ENCODE measurements at regions not wholly inside any gene's neighbourhood (a gene's known extent, or its start where the extent isn't known, plus 50 kb on each side); places are given as distances from the start of the nearest gene placed in this dataset.

- Histone ChIP-seq H3K9ac (ENCODE audit: low read depth, low read length) (no peak overlapping the region), H3K36me3 (ENCODE audit: insufficient read depth, low read length) (no peaks in the 10 kb centered on the region), H3K4me1 (ENCODE audit: insufficient read depth, low read length) (peaks cover 52% of the 10 kb centered on the region), H3K9me3 (ENCODE audit: control insufficient read depth, insufficient read depth, low read length) (0 out of 2 replicates have a peak, but pooled peaks cover 1% of the 10 kb centered on the region)
These were observed 463.2 kb downstream of the CDH2 start for GRCh38 chr18:27713738-27714095.

- no peak overlapping the region; the same call in 1 of the 2 replicates for H3K9ac ChIP-seq (ENCODE audit: low read depth, low read length)
- H3K36me3 ChIP-seq (ENCODE audit: insufficient read depth, low read length) = no peaks in the 10 kb centered on the region
- peaks cover 47% of the 10 kb centered on the region for H3K4me1 ChIP-seq (ENCODE audit: insufficient read depth, low read length)
- H3K9me3 ChIP-seq (ENCODE audit: control insufficient read depth, insufficient read depth, low read length) = 0 out of 2 replicates have a peak, but pooled peaks cover 3% of the 10 kb centered on the region
These were observed 463.7 kb downstream of the CDH2 start for GRCh38 chr18:27713037-27713737.

- Histone ChIP-seq H3K4me1 (ENCODE audit: insufficient read depth, low read length) (peaks cover 39% of the 10 kb centered on the region), H3K9ac (ENCODE audit: low read depth, low read length) (no peak overlapping the region), H3K36me3 (ENCODE audit: insufficient read depth, low read length) (no peaks in the 10 kb centered on the region), H3K9me3 (ENCODE audit: control insufficient read depth, insufficient read depth, low read length) (0 out of 2 replicates have a peak, but pooled peaks cover 3% of the 10 kb centered on the region)
These were observed 464.9 kb downstream of the CDH2 start for GRCh38 chr18:27712066-27712465.

GRCh38 chr18:27711382-27711781 lies 465.5 kb downstream of the CDH2 start:
- Histone ChIP-seq H3K9me3 (ENCODE audit: control insufficient read depth, insufficient read depth, low read length) (0 out of 2 replicates have a peak, but pooled peaks cover 3% of the 10 kb centered on the region), H3K9ac (ENCODE audit: low read depth, low read length) (no peak overlapping the region), H3K36me3 (ENCODE audit: insufficient read depth, low read length) (no peaks in the 10 kb centered on the region), H3K4me1 (ENCODE audit: insufficient read depth, low read length) (peaks cover 36% of the 10 kb centered on the region)

- Histone ChIP-seq H3K9me3 (ENCODE audit: control insufficient read depth, insufficient read depth, low read length) (0 out of 2 replicates have a peak, but pooled peaks cover 3% of the 10 kb centered on the region), H3K4me1 (ENCODE audit: insufficient read depth, low read length) (peaks cover 37% of the 10 kb centered on the region), H3K9ac (ENCODE audit: low read depth, low read length) (no peak overlapping the region), H3K36me3 (ENCODE audit: insufficient read depth, low read length) (no peaks in the 10 kb centered on the region)
These were observed 467.6 kb downstream of the CDH2 start for GRCh38 chr18:27709344-27709743.

GRCh38 chr18:27707201-27707600 lies 469.7 kb downstream of the CDH2 start:
- H3K4me1 ChIP-seq (ENCODE audit: insufficient read depth, low read length) = peaks cover 16% of the 10 kb centered on the region
- no peak overlapping the region for H3K9ac ChIP-seq (ENCODE audit: low read depth, low read length)
- H3K36me3 ChIP-seq (ENCODE audit: insufficient read depth, low read length) = no peaks in the 10 kb centered on the region
- H3K9me3 ChIP-seq (ENCODE audit: control insufficient read depth, insufficient read depth, low read length) = 0 out of 2 replicates have a peak, but pooled peaks cover 3% of the 10 kb centered on the region

GRCh38 chr18:27704736-27705361 lies 472.1 kb downstream of the CDH2 start:
- Histone ChIP-seq H3K4me1 (ENCODE audit: insufficient read depth, low read length) (peaks cover 12% of the 10 kb centered on the region; the same call in 1 of the 2 replicates), H3K9me3 (ENCODE audit: control insufficient read depth, insufficient read depth, low read length) (0 out of 2 replicates have a peak, but pooled peaks cover 3% of the 10 kb centered on the region), H3K9ac (ENCODE audit: low read depth, low read length) (no peak overlapping the region), H3K36me3 (ENCODE audit: insufficient read depth, low read length) (no peaks in the 10 kb centered on the region)

GRCh38 chr18:27699137-27699536 lies 477.8 kb downstream of the CDH2 start:
- no peaks in the 10 kb centered on the region for H3K36me3 ChIP-seq (ENCODE audit: insufficient read depth, low read length)
- no peak overlapping the region for H3K9ac ChIP-seq (ENCODE audit: low read depth, low read length)
- peaks cover 16% of the 10 kb centered on the region for H3K4me1 ChIP-seq (ENCODE audit: insufficient read depth, low read length)
- H3K9me3 ChIP-seq (ENCODE audit: control insufficient read depth, insufficient read depth, low read length) = no peaks in the 10 kb centered on the region

GRCh38 chr18:27696148-27696547 lies 480.8 kb downstream of the CDH2 start:
- peaks cover 16% of the 10 kb centered on the region for H3K4me1 ChIP-seq (ENCODE audit: insufficient read depth, low read length)
- no peaks in the 10 kb centered on the region for H3K36me3 ChIP-seq (ENCODE audit: insufficient read depth, low read length)
- no peak overlapping the region for H3K9ac ChIP-seq (ENCODE audit: low read depth, low read length)
- H3K9me3 ChIP-seq (ENCODE audit: control insufficient read depth, insufficient read depth, low read length) = no peaks in the 10 kb centered on the region

GRCh38 chr18:27695503-27695902 lies 481.4 kb downstream of the CDH2 start:
- Histone ChIP-seq H3K9me3 (ENCODE audit: control insufficient read depth, insufficient read depth, low read length) (no peaks in the 10 kb centered on the region), H3K36me3 (ENCODE audit: insufficient read depth, low read length) (no peaks in the 10 kb centered on the region), H3K9ac (ENCODE audit: low read depth, low read length) (no peak overlapping the region), H3K4me1 (ENCODE audit: insufficient read depth, low read length) (peaks cover 16% of the 10 kb centered on the region)

GRCh38 chr18:27695052-27695451 lies 481.9 kb downstream of the CDH2 start:
- Histone ChIP-seq H3K4me1 (ENCODE audit: insufficient read depth, low read length) (peaks cover 16% of the 10 kb centered on the region), H3K36me3 (ENCODE audit: insufficient read depth, low read length) (no peaks in the 10 kb centered on the region), H3K9ac (ENCODE audit: low read depth, low read length) (no peak overlapping the region), H3K9me3 (ENCODE audit: control insufficient read depth, insufficient read depth, low read length) (no peaks in the 10 kb centered on the region)

- Histone ChIP-seq H3K36me3 (ENCODE audit: insufficient read depth, low read length) (no peaks in the 10 kb centered on the region), H3K4me1 (ENCODE audit: insufficient read depth, low read length) (no peaks in the 10 kb centered on the region), H3K9me3 (ENCODE audit: control insufficient read depth, insufficient read depth, low read length) (no peaks in the 10 kb centered on the region; the same call in 1 of the 2 replicates), H3K9ac (ENCODE audit: low read depth, low read length) (no peak overlapping the region)
These were observed 488.3 kb downstream of the CDH2 start for GRCh38 chr18:27688581-27688980.

GRCh38 chr18:27687351-27687979 lies 489.5 kb downstream of the CDH2 start:
- Histone ChIP-seq H3K36me3 (ENCODE audit: insufficient read depth, low read length) (no peaks in the 10 kb centered on the region), H3K9me3 (ENCODE audit: control insufficient read depth, insufficient read depth, low read length) (no peaks in the 10 kb centered on the region; the same call in 1 of the 2 replicates), H3K9ac (ENCODE audit: low read depth, low read length) (no peak overlapping the region), H3K4me1 (ENCODE audit: insufficient read depth, low read length) (no peaks in the 10 kb centered on the region)

GRCh38 chr18:27685807-27686412 lies 491.0 kb downstream of the CDH2 start:
- H3K9me3 ChIP-seq (ENCODE audit: control insufficient read depth, insufficient read depth, low read length) = no peaks in the 10 kb centered on the region; the same call in 1 of the 2 replicates
- no peak overlapping the region for H3K9ac ChIP-seq (ENCODE audit: low read depth, low read length)
- no peaks in the 10 kb centered on the region for H3K4me1 ChIP-seq (ENCODE audit: insufficient read depth, low read length)

More at GRCh38 chr18:27685807-27686412, 491.0 kb downstream of the CDH2 start:
- H3K36me3 ChIP-seq (ENCODE audit: insufficient read depth, low read length) = no peaks in the 10 kb centered on the region
